ENCODE measurements at regions not wholly inside any gene's neighbourhood (a gene's known extent, or its start where the extent isn't known, plus 50 kb on each side); places are given as distances from the start of the nearest gene placed in this dataset.

DNA sequence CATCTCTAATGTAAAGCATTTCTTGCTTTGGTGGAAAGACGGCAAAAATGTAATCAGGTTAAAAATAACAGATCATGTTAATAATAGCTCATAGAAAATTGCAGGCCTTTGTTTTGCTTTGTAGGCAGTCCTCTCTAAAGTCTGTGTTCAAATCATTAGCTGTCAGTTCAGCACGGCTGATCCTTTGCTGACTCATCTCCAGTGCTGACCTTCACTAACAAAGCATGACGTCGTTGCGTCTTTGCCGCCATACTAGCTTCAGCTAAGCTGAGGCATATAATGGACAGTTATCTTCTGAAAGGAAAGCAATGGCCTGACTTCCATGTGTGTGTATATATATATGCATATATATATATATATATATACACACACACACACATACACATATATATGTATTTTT, 984.6 kb downstream of the CDY2B start:
- H3K27me3 ChIP-seq (ENCODE audit: control insufficient read depth, insufficient read depth, low read length) = no peaks in the 10 kb centered on the region
- no peak overlapping the region for H3K4me3 ChIP-seq (ENCODE audit: low read depth, low read length)
- CTCF ChIA-PET = no interaction called here
- POLR2A ChIA-PET = no interaction called here
- TF ChIP-seq, protein P1, sequence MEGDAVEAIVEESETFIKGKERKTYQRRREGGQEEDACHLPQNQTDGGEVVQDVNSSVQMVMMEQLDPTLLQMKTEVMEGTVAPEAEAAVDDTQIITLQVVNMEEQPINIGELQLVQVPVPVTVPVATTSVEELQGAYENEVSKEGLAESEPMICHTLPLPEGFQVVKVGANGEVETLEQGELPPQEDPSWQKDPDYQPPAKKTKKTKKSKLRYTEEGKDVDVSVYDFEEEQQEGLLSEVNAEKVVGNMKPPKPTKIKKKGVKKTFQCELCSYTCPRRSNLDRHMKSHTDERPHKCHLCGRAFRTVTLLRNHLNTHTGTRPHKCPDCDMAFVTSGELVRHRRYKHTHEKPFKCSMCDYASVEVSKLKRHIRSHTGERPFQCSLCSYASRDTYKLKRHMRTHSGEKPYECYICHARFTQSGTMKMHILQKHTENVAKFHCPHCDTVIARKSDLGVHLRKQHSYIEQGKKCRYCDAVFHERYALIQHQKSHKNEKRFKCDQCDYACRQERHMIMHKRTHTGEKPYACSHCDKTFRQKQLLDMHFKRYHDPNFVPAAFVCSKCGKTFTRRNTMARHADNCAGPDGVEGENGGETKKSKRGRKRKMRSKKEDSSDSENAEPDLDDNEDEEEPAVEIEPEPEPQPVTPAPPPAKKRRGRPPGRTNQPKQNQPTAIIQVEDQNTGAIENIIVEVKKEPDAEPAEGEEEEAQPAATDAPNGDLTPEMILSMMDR (IDR thresholded peaks at IDR 0.05; ENCODE audit: insufficient read depth, low read depth, low read length) = no peak
- DNase-seq (ENCODE audit: low read depth) = no peak
- no peaks in the 10 kb centered on the region for H3K36me3 ChIP-seq (ENCODE audit: control insufficient read depth, insufficient read depth, low read length)

DNA sequence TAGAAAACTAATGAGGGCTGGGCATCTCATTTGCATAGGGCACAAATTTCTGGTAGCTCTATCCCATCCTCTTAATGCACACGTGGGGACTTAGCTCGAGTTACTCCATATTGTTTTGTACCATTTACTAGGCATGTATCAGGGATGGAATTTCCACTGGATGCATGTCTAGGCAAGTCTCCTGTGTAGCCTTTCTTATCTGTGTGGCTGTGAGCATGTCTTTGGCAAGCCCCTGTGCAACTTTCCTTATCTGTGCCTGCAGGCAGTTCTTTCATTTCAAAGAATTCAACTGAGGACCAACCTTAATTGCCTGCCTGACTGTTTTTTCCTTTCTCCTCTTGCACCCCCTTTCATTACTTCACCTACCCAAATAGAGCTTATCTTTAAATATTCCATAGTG, 992.9 kb downstream of the CDY2B start:
- no peak for DNase-seq (ENCODE audit: low read depth)
- no peak overlapping the region for H3K4me3 ChIP-seq (ENCODE audit: low read depth, low read length)
- POLR2A ChIA-PET = no interaction called here
- TF ChIP-seq, protein P1 (IDR thresholded peaks at IDR 0.05; ENCODE audit: insufficient read depth, low read depth, low read length) = no peak
- no peaks in the 10 kb centered on the region for H3K27me3 ChIP-seq (ENCODE audit: control insufficient read depth, insufficient read depth, low read length)
- CTCF ChIA-PET = no interaction called here
- H3K36me3 ChIP-seq (ENCODE audit: control insufficient read depth, insufficient read depth, low read length) = no peaks in the 10 kb centered on the region

DNA sequence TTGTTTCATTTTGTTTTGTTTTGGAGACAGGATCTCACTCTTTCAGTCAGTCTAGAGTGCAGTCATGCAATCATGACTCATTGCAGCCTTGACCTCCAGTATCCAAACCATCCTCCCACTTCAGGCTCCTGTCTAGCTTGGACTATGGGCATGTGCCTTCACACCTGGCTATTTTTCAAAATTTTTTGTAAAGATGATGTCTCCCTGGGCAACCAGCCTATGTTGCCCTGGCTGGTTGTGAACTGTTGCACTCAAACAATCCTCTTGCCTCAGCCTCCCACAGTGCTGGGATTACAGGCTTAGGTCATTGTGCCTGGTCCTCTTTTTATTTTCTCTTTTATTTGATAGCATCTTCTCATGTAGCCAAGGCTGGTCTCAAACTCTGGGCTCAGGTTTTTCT, 1019.3 kb downstream of the CDY2B start:
- ChIA-PET POLR2A (no interaction called here), CTCF (no interaction called here)
- TF ChIP-seq, protein P1 (IDR thresholded peaks at IDR 0.05; ENCODE audit: insufficient read depth, low read depth, low read length) = no peak
- DNase-seq (ENCODE audit: low read depth) = no peak
- Histone ChIP-seq H3K36me3 (ENCODE audit: control insufficient read depth, insufficient read depth, low read length) (no peaks in the 10 kb centered on the region), H3K27me3 (ENCODE audit: control insufficient read depth, insufficient read depth, low read length) (no peaks in the 10 kb centered on the region), H3K4me3 (ENCODE audit: low read depth, low read length) (no peak overlapping the region)

DNA sequence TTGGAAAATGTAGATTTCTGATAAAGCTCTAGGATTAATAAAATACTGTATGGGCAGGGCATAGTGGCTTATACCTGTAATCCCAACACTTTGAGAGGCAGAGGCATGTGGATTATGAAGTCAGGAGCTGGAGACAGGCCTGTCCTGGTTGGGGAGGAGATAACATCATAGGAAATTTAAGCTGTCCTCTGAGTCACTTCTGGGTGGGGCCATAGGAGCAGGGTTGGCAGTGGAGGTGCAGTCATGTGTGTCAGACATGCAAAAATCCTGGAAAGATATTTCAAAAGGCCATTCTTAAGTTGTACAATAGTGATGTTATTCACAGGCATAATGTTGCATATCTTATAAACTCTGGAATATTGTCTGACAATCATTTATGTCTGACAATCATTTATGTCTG, 1038.5 kb downstream of the CDY2B start:
- Histone ChIP-seq H3K4me3 (ENCODE audit: low read depth, low read length) (no peak overlapping the region), H3K27me3 (ENCODE audit: control insufficient read depth, insufficient read depth, low read length) (no peaks in the 10 kb centered on the region), H3K36me3 (ENCODE audit: control insufficient read depth, insufficient read depth, low read length) (no peaks in the 10 kb centered on the region)
- POLR2A ChIA-PET = no interaction called here
- no peak for DNase-seq (ENCODE audit: low read depth)
- CTCF ChIA-PET = interaction anchor here (0.7 kb wide), 1 partner anchor 238 kb away, joined by 3 read pairs; no protein-coding TSS in a partner anchor
- TF ChIP-seq, protein P1 (IDR thresholded peaks at IDR 0.05; ENCODE audit: insufficient read depth, low read depth, low read length) = no peak

DNA sequence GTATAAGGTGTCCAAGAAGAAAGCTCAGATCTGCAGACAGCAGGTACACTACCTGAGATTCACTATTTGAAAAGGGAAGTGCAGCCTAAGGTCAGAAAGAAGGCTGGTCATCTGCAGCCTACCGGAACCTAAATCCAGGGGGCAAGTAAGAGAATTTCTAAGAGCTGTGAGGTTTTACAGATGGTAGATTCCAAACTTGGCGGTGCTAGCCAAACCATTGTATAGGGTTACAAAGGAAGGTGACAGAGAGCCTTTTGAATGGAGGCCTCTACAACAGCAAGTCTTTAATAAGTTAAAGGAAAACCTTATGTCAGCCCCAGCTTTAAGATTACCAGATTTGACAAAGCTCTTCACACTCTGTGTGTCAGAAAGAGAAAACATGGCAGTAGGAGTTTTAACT, 1044.8 kb downstream of the CDY2B start:
- TF ChIP-seq, protein P1 (IDR thresholded peaks at IDR 0.05; ENCODE audit: insufficient read depth, low read depth, low read length) = no peak
- ChIA-PET POLR2A (no interaction called here), CTCF (no interaction called here)
- H3K4me3 ChIP-seq (ENCODE audit: low read depth, low read length) = no peak overlapping the region
- no peaks in the 10 kb centered on the region for H3K27me3 ChIP-seq (ENCODE audit: control insufficient read depth, insufficient read depth, low read length)
- no peaks in the 10 kb centered on the region for H3K36me3 ChIP-seq (ENCODE audit: control insufficient read depth, insufficient read depth, low read length)
- DNase-seq (ENCODE audit: low read depth) = no peak
